ENCODE measurements at regions not wholly inside any gene's neighbourhood (a gene's known extent, or its start where the extent isn't known, plus 50 kb on each side); places are given as distances from the start of the nearest gene placed in this dataset.

DNA sequence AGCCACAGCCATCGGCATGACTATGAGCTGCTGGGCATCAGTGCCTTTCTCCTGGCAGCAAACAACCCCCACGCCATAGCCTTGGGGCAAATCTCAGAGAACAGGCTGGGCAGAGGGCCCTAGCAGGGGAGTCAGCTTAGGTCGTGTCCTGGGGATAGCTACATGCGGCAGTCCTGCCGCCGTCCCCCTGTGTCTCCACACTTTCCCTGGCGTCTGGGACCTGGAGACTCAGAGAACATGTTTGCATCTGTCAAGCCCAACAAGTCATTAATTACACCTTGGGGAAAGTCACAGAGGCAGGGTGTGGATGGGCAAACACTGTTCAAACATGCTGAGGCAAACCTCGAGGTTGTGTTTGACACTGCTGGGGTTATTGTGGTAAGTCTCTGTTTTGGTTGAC is 123.6 kb downstream of the C5orf15 start:
- H3K4me1 Mint-ChIP-seq: peaks cover 46% of the 10 kb centered on the region
- H3K9me3 Mint-ChIP-seq: no peaks in the 10 kb centered on the region
- no peak for DNase-seq
- no peak overlapping the region for H3K4me3 Mint-ChIP-seq
- H3K27me3 Mint-ChIP-seq (ENCODE audit: low read depth, poor library complexity): peaks cover 21% of the 10 kb centered on the region
- no peak overlapping the region for H3K27ac Mint-ChIP-seq
- no peaks in the 10 kb centered on the region for H3K36me3 Mint-ChIP-seq (ENCODE audit: low read depth)
- TF ChIP-seq, protein P1, sequence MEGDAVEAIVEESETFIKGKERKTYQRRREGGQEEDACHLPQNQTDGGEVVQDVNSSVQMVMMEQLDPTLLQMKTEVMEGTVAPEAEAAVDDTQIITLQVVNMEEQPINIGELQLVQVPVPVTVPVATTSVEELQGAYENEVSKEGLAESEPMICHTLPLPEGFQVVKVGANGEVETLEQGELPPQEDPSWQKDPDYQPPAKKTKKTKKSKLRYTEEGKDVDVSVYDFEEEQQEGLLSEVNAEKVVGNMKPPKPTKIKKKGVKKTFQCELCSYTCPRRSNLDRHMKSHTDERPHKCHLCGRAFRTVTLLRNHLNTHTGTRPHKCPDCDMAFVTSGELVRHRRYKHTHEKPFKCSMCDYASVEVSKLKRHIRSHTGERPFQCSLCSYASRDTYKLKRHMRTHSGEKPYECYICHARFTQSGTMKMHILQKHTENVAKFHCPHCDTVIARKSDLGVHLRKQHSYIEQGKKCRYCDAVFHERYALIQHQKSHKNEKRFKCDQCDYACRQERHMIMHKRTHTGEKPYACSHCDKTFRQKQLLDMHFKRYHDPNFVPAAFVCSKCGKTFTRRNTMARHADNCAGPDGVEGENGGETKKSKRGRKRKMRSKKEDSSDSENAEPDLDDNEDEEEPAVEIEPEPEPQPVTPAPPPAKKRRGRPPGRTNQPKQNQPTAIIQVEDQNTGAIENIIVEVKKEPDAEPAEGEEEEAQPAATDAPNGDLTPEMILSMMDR (IDR thresholded peaks at IDR 0.05): no peak

DNA sequence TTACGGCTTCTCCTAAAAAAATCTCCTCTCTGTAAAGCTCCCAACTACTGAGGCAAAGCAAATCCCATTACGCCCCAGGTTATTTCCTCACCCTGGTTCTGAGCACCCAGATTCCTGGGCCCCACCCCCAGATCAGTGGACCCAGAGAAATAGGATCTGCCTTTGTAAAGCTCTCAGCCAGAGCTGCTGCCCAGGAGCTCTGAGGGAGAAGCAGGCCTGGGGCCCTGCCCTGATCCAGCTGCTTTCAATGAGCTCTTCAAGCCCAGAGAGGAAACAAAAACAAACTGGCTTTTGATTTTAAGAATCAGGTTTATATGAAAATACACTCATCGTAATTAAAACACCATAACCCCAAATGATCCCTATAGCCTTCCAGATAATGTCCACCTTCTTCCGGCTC is 124.5 kb downstream of the C5orf15 start:
- H3K27ac Mint-ChIP-seq: no peak overlapping the region
- peaks cover 46% of the 10 kb centered on the region for H3K4me1 Mint-ChIP-seq
- no peak overlapping the region for H3K4me3 Mint-ChIP-seq
- no peaks in the 10 kb centered on the region for H3K36me3 Mint-ChIP-seq (ENCODE audit: low read depth)
- peaks cover 15% of the 10 kb centered on the region for H3K27me3 Mint-ChIP-seq (ENCODE audit: low read depth, poor library complexity)
- DNase-seq: no peak
- TF ChIP-seq, protein P1 (IDR thresholded peaks at IDR 0.05): no peak
- H3K9me3 Mint-ChIP-seq: no peaks in the 10 kb centered on the region

DNA sequence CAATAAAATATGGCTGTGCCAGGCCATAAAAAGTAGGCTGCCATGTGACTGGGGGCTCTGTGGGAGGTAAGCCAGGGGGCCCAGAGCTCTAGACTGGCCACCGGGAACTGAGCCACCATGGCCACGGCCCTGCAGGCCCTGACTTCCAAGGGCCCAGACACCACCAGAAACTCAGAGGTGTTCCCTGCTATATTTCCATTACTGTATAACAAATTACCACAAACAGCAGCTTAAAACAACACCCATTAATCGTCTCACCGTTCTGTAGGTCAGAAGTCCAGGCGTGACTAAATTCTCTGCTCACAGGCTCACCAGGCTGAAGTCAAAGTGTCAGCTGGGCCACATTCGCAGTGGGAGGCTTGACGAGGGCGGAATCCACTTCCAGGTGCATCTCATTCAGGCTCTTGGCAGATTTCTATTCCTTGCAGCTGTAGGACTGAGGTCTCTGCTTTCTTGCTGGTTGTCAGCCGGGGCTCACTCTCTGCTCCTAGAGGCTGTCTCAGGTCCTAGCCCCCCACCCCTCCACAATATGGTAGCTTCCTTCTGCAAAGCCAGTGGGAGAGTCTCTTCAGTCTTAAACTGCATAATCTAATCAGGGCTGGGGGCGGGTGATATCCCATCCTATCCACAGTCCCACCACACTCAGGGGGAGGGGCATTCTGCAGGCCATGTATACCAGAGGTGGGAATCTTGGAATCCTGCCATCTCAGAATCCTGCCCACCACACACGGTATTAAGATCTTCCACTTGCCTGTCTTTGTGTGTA is 125.4 kb downstream of the C5orf15 start:
- Mint-ChIP-seq H3K36me3 (ENCODE audit: low read depth) (no peaks in the 10 kb centered on the region), H3K9me3 (no peaks in the 10 kb centered on the region), H3K4me1 (peaks cover 37% of the 10 kb centered on the region), H3K27me3 (ENCODE audit: low read depth, poor library complexity) (peaks cover 16% of the 10 kb centered on the region), H3K27ac (no peak overlapping the region), H3K4me3 (no peak overlapping the region)
- TF ChIP-seq, protein P1 (IDR thresholded peaks at IDR 0.05): no peak
- no peak for DNase-seq

DNA sequence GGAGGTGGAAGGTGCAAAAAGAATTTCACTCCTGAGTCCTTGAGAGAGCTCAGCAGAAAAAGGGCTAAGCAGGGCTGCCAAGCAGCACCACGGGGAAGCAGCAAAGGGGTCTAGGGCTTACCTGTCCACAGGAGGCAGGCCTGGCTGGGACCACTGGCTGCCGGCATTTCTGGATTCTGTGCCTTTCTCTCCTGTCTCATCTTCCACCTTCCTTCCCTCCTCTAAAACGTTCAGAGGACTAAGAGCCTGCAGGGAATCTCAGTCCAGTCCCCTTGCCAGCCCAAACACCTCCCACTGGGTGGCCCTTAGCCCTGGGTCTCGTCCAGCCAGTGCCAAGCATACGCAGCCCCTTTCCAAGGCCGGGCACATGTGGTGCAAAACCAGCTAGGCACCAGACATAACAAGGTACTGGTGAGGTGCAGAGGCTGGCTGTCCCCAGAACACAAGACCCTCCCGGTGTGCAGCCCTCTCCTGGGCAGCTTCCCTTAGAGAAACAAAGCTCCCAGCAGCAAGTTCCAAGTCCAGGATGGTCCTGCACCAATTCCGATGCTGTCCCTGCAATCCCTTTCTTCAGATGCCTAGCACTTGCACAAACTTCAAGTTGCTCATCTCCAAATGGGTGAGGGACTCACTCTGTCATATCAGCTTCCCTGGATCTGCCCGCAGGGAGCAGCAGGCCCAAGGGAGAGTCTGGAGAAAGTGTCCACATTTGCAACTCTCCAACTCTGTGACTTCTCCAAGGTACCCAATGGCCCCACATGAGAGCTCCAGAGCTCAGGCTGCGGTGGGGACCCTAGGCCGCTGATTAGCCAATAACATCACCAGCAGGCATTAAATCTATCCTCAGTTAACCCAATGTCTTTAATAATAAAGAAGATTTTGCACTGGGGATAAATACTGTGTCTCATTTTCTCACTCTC is 126.3 kb downstream of the C5orf15 start:
- TF ChIP-seq, protein P1 (IDR thresholded peaks at IDR 0.05): no peak
- no peak overlapping the region for H3K4me3 Mint-ChIP-seq
- no peaks in the 10 kb centered on the region for H3K9me3 Mint-ChIP-seq
- no peak overlapping the region for H3K27ac Mint-ChIP-seq
- no peak for DNase-seq
- H3K27me3 Mint-ChIP-seq (ENCODE audit: low read depth, poor library complexity): peaks cover 12% of the 10 kb centered on the region
- H3K36me3 Mint-ChIP-seq (ENCODE audit: low read depth): no peaks in the 10 kb centered on the region
- peaks cover 36% of the 10 kb centered on the region for H3K4me1 Mint-ChIP-seq

DNA sequence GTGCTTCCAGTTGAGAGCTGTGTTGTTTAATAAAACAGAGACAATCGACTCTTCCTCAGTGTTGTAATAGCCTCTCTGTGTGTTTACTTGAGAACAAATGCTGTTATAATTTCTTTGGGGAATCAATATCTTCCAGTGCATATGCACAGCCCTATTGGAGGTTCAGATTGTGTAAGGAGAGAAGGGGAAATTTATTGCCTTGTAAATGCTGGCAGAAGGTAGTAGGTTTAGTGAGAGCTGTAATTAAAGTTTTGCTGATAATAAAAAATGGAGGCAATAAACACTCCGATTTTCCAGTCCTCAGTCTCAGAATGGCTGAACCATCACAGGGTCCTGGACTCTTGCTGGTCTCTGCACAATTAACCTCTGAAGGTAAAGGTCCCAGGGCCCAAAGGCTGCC is 128.3 kb downstream of the C5orf15 start:
- peaks cover 36% of the 10 kb centered on the region for H3K4me1 Mint-ChIP-seq
- no peak overlapping the region for H3K27ac Mint-ChIP-seq
- H3K27me3 Mint-ChIP-seq (ENCODE audit: low read depth, poor library complexity): peaks cover 9% of the 10 kb centered on the region
- no peak for DNase-seq
- TF ChIP-seq, protein P1 (IDR thresholded peaks at IDR 0.05): no peak
- H3K9me3 Mint-ChIP-seq: peaks cover 8% of the 10 kb centered on the region
- no peaks in the 10 kb centered on the region for H3K36me3 Mint-ChIP-seq (ENCODE audit: low read depth)
- no peak overlapping the region for H3K4me3 Mint-ChIP-seq

Data from nephron progenitor cell (in vitro differentiated cells).